ENCODE measurements at regions not wholly inside any gene's neighbourhood (a gene's known extent, or its start where the extent isn't known, plus 50 kb on each side); places are given as distances from the start of the nearest gene placed in this dataset.
A peak's percentile ranks its signal among the peaks of the same experiment; 100 is the strongest.

DNA sequence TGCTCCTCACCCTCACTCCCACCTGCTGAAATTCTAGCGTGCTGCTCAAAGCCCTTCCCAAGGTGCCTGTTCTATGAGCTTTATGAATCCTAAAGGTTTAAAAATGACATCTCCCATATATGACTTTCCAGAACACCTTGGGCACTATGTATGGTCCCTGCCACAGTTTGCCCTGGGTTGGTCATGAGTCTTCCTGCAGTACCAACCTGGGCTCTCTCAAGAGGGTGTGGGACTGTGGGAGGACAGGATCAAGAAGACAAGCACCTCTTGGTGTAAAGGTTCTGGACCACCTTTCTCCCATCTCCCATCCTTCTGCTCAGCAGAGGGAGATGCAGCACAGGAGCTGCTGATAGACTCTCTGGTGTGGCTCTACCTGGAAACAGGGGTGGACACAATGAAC, 134.1 kb downstream of the FCRL5 start:
- Histone ChIP-seq H3K27ac (ENCODE audit: poor library complexity, severe bottlenecking) (no peak overlapping the region), H3K36me3 (ENCODE audit: low read depth) (no peaks in the 10 kb centered on the region), H3K4me3 (ENCODE audit: severe bottlenecking) (no peak overlapping the region), H3K27me3 (ENCODE audit: insufficient read depth, poor library complexity, severe bottlenecking) (no peaks in the 10 kb centered on the region), H3K9me3 (ENCODE audit: severe bottlenecking) (no peaks in the 10 kb centered on the region), H3K4me1 (ENCODE audit: insufficient read depth, poor library complexity, severe bottlenecking) (no peaks in the 10 kb centered on the region)
- TF ChIP-seq, protein P1, sequence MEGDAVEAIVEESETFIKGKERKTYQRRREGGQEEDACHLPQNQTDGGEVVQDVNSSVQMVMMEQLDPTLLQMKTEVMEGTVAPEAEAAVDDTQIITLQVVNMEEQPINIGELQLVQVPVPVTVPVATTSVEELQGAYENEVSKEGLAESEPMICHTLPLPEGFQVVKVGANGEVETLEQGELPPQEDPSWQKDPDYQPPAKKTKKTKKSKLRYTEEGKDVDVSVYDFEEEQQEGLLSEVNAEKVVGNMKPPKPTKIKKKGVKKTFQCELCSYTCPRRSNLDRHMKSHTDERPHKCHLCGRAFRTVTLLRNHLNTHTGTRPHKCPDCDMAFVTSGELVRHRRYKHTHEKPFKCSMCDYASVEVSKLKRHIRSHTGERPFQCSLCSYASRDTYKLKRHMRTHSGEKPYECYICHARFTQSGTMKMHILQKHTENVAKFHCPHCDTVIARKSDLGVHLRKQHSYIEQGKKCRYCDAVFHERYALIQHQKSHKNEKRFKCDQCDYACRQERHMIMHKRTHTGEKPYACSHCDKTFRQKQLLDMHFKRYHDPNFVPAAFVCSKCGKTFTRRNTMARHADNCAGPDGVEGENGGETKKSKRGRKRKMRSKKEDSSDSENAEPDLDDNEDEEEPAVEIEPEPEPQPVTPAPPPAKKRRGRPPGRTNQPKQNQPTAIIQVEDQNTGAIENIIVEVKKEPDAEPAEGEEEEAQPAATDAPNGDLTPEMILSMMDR (IDR thresholded peaks at IDR 0.05; ENCODE audit: poor library complexity, severe bottlenecking) = no peak
- no peak for DNase-seq (ENCODE audit: low spot score)
- no peak for ATAC-seq (ENCODE audit: low read depth)

DNA sequence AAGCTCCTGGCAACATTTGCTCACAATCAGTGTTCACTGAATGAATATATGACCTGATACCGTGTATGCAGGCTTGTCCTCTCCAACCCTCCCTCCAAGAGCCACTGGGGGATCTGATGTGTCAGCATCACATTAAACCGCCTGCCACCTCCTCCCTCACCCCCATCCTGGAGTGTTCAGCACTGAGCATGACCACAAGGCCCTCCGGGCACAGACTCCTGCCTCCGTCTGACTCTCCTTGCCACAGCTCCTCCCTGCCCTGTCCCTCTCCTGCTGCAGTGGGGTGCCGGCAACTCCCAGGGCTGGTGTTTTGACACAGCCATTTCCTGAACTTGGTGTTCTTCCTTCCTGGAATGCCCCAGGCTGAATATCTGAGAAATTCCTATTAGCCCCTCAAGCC, 136.7 kb downstream of the FCRL5 start:
- Histone ChIP-seq H3K36me3 (ENCODE audit: low read depth) (no peaks in the 10 kb centered on the region), H3K27me3 (ENCODE audit: insufficient read depth, poor library complexity, severe bottlenecking) (no peaks in the 10 kb centered on the region), H3K4me3 (ENCODE audit: severe bottlenecking) (no peak overlapping the region), H3K9me3 (ENCODE audit: severe bottlenecking) (no peaks in the 10 kb centered on the region), H3K27ac (ENCODE audit: poor library complexity, severe bottlenecking) (no peak overlapping the region), H3K4me1 (ENCODE audit: insufficient read depth, poor library complexity, severe bottlenecking) (no peaks in the 10 kb centered on the region)
- TF ChIP-seq, protein P1 (IDR thresholded peaks at IDR 0.05; ENCODE audit: poor library complexity, severe bottlenecking) = no peak
- no peak for DNase-seq (ENCODE audit: low spot score)
- peak; percentile 51; the same call in 2 of the 3 replicates for ATAC-seq (ENCODE audit: low read depth)

DNA sequence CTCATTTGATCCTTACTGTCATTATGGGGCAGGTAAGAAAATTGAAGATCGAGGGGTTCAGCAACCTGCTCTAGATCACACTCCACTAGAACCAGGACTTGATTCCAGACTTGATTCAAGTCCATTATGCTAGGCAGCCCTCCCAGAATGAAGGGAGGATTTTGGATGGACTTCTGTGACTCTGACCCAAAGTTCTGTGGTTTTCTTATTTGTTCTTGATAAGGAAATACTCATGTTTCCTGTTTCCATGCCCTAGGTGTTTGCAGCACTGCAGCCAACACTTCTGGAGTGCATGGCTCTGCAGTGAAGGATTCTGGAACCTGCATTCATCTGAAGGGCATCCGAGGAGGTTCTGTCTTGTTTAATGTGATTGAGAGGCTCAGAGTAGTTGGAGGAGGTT, 140.0 kb downstream of the FCRL5 start:
- no peak for ATAC-seq (ENCODE audit: low read depth)
- Histone ChIP-seq H3K27ac (ENCODE audit: poor library complexity, severe bottlenecking) (no peak overlapping the region), H3K4me1 (ENCODE audit: insufficient read depth, poor library complexity, severe bottlenecking) (no peaks in the 10 kb centered on the region), H3K4me3 (ENCODE audit: severe bottlenecking) (no peak overlapping the region), H3K9me3 (ENCODE audit: severe bottlenecking) (no peaks in the 10 kb centered on the region), H3K36me3 (ENCODE audit: low read depth) (no peaks in the 10 kb centered on the region), H3K27me3 (ENCODE audit: insufficient read depth, poor library complexity, severe bottlenecking) (no peaks in the 10 kb centered on the region)
- TF ChIP-seq, protein P1 (IDR thresholded peaks at IDR 0.05; ENCODE audit: poor library complexity, severe bottlenecking) = no peak
- DNase-seq (ENCODE audit: low spot score) = no peak

DNA sequence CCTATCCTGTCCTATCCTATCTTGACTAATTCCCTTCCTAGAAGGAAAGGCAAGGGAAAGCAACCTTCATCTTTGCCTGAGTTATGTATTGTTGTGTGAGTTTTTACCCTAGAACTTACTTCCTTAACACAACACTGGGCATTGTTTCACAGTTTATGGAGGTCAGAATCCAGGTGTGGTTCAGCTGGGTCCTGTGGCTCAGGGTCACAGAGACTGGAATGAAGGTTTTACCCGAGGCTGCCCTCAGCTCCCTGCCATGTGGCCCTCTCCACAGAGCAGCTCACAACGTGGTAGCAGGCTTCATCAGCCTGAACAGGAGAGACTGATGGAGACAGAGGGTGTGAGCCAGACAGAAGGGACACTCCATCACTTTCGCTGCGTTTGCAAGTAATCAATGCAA, 140.5 kb downstream of the FCRL5 start:
- Histone ChIP-seq H3K9me3 (ENCODE audit: severe bottlenecking) (no peaks in the 10 kb centered on the region), H3K27ac (ENCODE audit: poor library complexity, severe bottlenecking) (no peak overlapping the region), H3K4me1 (ENCODE audit: insufficient read depth, poor library complexity, severe bottlenecking) (no peaks in the 10 kb centered on the region), H3K27me3 (ENCODE audit: insufficient read depth, poor library complexity, severe bottlenecking) (no peaks in the 10 kb centered on the region), H3K36me3 (ENCODE audit: low read depth) (no peaks in the 10 kb centered on the region), H3K4me3 (ENCODE audit: severe bottlenecking) (no peak overlapping the region)
- ATAC-seq (ENCODE audit: low read depth) = no peak
- DNase-seq (ENCODE audit: low spot score) = no peak
- TF ChIP-seq, protein P1 (IDR thresholded peaks at IDR 0.05; ENCODE audit: poor library complexity, severe bottlenecking) = no peak

DNA sequence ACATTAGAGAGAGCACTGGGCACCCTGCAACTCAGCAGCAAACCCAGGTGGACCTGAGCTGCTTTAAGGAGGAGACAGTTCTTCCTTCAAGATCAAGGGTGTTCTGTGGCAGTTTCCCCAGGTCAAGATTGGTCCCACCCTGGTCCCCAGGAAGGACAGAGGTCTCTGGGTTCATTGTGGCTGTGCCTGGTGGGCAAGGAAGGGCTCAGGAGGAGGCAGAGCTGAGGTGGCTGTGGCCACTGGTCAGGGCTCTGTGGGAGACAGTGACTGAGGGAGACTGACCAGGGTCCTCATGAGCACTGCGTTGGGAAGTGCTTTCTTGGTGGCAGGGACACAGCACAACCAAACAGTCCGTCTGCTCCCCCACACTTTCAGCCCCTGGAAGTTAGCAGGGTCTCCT, 141.3 kb downstream of the FCRL5 start:
- TF ChIP-seq, protein P1 (IDR thresholded peaks at IDR 0.05; ENCODE audit: poor library complexity, severe bottlenecking) = no peak
- Histone ChIP-seq H3K9me3 (ENCODE audit: severe bottlenecking) (no peaks in the 10 kb centered on the region), H3K36me3 (ENCODE audit: low read depth) (no peaks in the 10 kb centered on the region), H3K4me1 (ENCODE audit: insufficient read depth, poor library complexity, severe bottlenecking) (no peaks in the 10 kb centered on the region), H3K27me3 (ENCODE audit: insufficient read depth, poor library complexity, severe bottlenecking) (no peaks in the 10 kb centered on the region), H3K4me3 (ENCODE audit: severe bottlenecking) (no peak overlapping the region), H3K27ac (ENCODE audit: poor library complexity, severe bottlenecking) (no peak overlapping the region)
- DNase-seq (ENCODE audit: low spot score) (no peak), ATAC-seq (ENCODE audit: low read depth) (no peak)

Data from RWPE2 (cell line).